Body of pancreas (tissue), 4 donors: ENCODE measurements at regions not wholly inside any gene's neighbourhood (a gene's known extent, or its start where the extent isn't known, plus 50 kb on each side); places are given as distances from the start of the nearest gene placed in this dataset.

Source experiments
- ATAC-seq: fragments of 150-250 bp; one replicate; pipeline ENCODE4 v1.9.1; 2016
- DNase-seq, 4 donors: peaks; one replicate each; pipeline ENCODE4 v3.0.0-alpha.2; 2019
- H3K27ac ChIP-seq, 4 donors: fragments of 200-600 bp; sonication (generic); 1 replicate in 3 of 4; 2 replicates in 1 of 4; pipeline versions ENCODE4 v1.5.1 to v1.6.1; 2016 to 2019; ENCODE audit warnings: mild to moderate bottlenecking in 1 of 4, mixed read lengths in 1 of 4, moderate library complexity in 1 of 4
- H3K27me3 ChIP-seq, 2 donors: fragments of 200-600 bp; sonication (generic); one replicate each; pipeline ENCODE4 v1.6.0; 2016; ENCODE audit warnings: mild to moderate bottlenecking in 1 of 2
- H3K36me3 ChIP-seq, 2 donors: fragments of 200-600 bp; sonication (generic); replicated peaks in 1 of 2; 2 replicates each; pipeline ENCODE4 v1.5.1; 2016; ENCODE audit warnings: low read depth in 2 of 2; ENCODE audit not compliant: insufficient read depth in 1 of 2
- H3K4me1 ChIP-seq: fragments of 200-600 bp; sonication (generic); one replicate; pipeline ENCODE4 v1.6.0; 2016
- H3K4me3 ChIP-seq, 2 donors: fragments of 200-600 bp; sonication (generic); 1 replicate in 1 of 2; 2 replicates in 1 of 2; pipeline ENCODE4 v1.5.1; 2016 to 2019
- H3K9me3 ChIP-seq, 3 donors: fragments of 200-600 bp; sonication (generic); 1 replicate in 2 of 3; 2 replicates in 1 of 3; pipeline ENCODE4 v1.5.1; 2016
- POLR2A ChIP-seq, 3 donors: fragments of 450-650 bp; IDR thresholded peaks; one replicate each; pipeline ENCODE4 v1.6.1; 2016; ENCODE audit warnings: antibody characterized with exemption in 3 of 3, mild to moderate bottlenecking in 2 of 3
- WGBS, 2 donors: methylation state at CpG; one replicate each; pipeline ENCODE4 v1.1.5; 2017; 5-methylcytosine and 5-hydroxymethylcytosine counted together
- intact Hi-C: fragments of 100-400 bp; cut with DNase I; formaldehyde crosslinking; loops from one replicate; pipeline ENCODE4 v1.15.1; 2023
- TF ChIP-seq, protein P1 (sequence below), 7 experiments: fragments of 450-650 bp in 4 of 7; fragments of 200-600 bp in 3 of 7; sonication (generic) in 3 of 7; IDR thresholded peaks; one replicate each; pipeline ENCODE4 v1.5.1; 2016 to 2019; ENCODE audit warnings: antibody characterized with exemption in 7 of 7

DNA sequence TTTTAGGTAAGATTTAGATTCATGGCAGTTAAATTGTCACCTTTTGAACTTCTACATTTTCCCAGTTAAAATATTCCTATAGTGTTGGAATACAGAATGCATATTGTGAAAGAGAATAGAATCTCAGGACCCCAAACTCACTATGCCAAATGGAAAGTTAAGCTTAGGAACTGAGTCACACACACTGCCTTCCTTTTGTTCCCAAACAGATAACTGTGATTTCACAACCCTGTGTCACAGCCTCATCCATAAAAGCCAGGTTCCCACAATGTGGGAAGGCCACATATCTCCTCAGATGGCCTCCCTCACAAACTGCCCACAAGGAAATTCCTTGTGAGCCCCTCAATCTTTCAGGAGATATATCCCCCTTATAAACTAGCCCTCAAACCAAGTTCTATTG is 94.7 kb upstream of the HPF1 start:
- intact Hi-C loops: no loop called here
- no peak for ATAC-seq

DNA sequence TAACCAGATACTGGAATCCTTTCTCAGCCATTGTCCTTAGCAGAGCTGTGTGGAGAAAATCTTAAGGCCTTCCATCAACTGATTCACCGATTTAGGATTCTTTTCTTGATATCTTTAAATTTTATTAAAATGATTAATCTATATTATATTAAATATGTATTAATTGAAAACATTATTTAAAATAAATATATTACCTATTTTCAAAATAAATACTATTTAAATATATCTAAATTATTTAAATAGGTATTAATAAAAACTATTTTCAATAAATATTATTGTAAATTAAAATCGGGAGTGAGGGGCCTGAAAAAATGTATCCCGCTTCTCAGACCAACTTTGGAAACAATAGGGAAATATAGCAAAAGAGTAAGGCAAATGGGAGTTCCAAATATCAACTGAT is 94.0 kb upstream of the HPF1 start:
- no peaks in the 10 kb centered on the region for H3K9me3 ChIP-seq
- H3K4me3 ChIP-seq: no peak overlapping the region
- no peak for ATAC-seq
- H3K27ac ChIP-seq: no peak overlapping the region
- intact Hi-C loops: no loop called here
- no peak for TF ChIP-seq POLR2A (IDR thresholded peaks at IDR 0.05)
- TF ChIP-seq, protein P1, sequence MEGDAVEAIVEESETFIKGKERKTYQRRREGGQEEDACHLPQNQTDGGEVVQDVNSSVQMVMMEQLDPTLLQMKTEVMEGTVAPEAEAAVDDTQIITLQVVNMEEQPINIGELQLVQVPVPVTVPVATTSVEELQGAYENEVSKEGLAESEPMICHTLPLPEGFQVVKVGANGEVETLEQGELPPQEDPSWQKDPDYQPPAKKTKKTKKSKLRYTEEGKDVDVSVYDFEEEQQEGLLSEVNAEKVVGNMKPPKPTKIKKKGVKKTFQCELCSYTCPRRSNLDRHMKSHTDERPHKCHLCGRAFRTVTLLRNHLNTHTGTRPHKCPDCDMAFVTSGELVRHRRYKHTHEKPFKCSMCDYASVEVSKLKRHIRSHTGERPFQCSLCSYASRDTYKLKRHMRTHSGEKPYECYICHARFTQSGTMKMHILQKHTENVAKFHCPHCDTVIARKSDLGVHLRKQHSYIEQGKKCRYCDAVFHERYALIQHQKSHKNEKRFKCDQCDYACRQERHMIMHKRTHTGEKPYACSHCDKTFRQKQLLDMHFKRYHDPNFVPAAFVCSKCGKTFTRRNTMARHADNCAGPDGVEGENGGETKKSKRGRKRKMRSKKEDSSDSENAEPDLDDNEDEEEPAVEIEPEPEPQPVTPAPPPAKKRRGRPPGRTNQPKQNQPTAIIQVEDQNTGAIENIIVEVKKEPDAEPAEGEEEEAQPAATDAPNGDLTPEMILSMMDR (IDR thresholded peaks at IDR 0.05): no peak
- DNase-seq: no peak
- no peaks in the 10 kb centered on the region for H3K36me3 ChIP-seq
- H3K27me3 ChIP-seq: no peaks in the 10 kb centered on the region
- WGBS, 2 donors: 84 to 90% methylated on average over 3 of the region's 3 CpGs
- H3K4me1 ChIP-seq: no peaks in the 10 kb centered on the region

More for the DNA sequence above, 94.7 kb upstream of the HPF1 start:
- Histone ChIP-seq H3K4me3 (no peak overlapping the region), H3K4me1 (no peaks in the 10 kb centered on the region), H3K36me3 (no peaks in the 10 kb centered on the region), H3K9me3 (no peaks in the 10 kb centered on the region), H3K27ac (no peak overlapping the region), H3K27me3 (no peaks in the 10 kb centered on the region)
- DNase-seq: no peak
- TF ChIP-seq, protein P1 (IDR thresholded peaks at IDR 0.05): no peak
- TF ChIP-seq POLR2A (IDR thresholded peaks at IDR 0.05): no peak

DNA sequence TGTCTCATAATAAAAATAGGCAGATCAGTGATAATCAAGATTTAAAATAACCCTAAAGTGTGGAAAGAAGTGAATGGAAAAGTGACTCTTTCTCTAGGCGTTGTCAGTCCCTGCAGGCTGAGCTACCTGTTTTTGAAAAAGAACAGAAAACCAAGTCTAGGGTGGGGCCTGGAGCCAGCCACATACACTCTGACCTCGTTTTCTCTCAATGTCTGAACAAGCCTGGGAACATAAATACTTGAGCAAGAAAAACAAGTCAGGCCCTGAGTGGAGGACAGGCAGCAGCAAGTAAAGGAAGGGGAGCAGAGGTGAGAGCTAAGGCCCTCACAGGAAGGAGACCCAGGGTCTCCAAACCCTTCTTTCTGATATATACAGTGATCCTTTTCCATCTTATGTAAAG is 91.7 kb upstream of the HPF1 start:
- no peaks in the 10 kb centered on the region for H3K36me3 ChIP-seq
- DNase-seq (no peak), ATAC-seq (no peak)
- no peaks in the 10 kb centered on the region for H3K27me3 ChIP-seq
- H3K27ac ChIP-seq: no peak overlapping the region
- intact Hi-C loops: no loop called here
- no peak for TF ChIP-seq POLR2A (IDR thresholded peaks at IDR 0.05)
- TF ChIP-seq, protein P1 (IDR thresholded peaks at IDR 0.05): no peak
- no peaks in the 10 kb centered on the region for H3K4me1 ChIP-seq
- no peaks in the 10 kb centered on the region for H3K9me3 ChIP-seq
- WGBS, 2 donors: 46 to 48% methylated on average over 2 of the region's 2 CpGs
- no peak overlapping the region for H3K4me3 ChIP-seq

DNA sequence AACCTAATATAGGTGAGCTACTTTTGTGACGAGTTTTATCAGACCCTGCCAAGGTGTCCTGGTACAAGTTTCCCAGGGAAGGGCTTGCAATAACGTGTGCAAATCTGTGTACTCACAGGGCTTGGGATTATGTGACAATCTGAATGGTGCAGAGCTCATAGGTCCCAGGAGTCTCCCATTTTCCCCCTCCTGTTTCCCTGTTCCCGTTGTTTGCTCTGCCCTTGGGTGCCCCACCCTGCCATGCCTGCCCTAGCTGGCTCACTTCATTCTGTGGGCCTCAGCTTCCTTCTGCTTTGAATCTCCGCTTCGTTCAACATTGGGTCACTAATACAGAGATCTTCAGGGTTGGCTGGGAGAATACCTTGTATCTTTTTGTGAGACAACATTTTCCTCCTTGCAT is 90.3 kb upstream of the HPF1 start:
- WGBS, 2 donors: 47 to 55% methylated on average over 5 of the region's 5 CpGs
- intact Hi-C loops: no loop called here
- DNase-seq (no peak), ATAC-seq (no peak)
- Histone ChIP-seq H3K27me3 (no peaks in the 10 kb centered on the region), H3K27ac (no peak overlapping the region), H3K36me3 (no peaks in the 10 kb centered on the region), H3K4me1 (no peaks in the 10 kb centered on the region), H3K9me3 (no peaks in the 10 kb centered on the region), H3K4me3 (no peak overlapping the region)
- TF ChIP-seq, protein P1 (IDR thresholded peaks at IDR 0.05): no peak
- TF ChIP-seq POLR2A (IDR thresholded peaks at IDR 0.05): no peak

DNA sequence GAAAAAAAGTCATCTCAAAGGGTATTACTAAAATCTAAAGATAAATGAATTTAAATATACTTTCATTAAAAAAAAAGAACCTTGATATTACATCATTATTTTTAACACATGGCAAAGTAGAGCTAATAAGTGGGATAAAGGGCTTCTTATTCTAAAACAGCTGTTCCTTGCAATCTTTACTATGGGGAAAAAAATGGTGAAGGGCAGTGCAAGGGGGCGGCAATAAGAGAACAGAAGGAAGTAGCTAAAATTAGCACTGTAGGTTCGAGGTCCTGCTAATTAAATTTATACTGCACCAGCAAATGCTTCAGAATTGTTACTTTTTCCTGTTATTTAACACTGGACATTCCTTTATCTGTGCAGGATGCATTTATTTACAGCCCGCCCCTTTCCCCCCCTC is 89.4 kb upstream of the HPF1 start:
- Histone ChIP-seq H3K4me1 (no peaks in the 10 kb centered on the region), H3K4me3 (no peak overlapping the region), H3K9me3 (no peaks in the 10 kb centered on the region), H3K27ac (no peak overlapping the region), H3K36me3 (no peaks in the 10 kb centered on the region), H3K27me3 (no peaks in the 10 kb centered on the region)
- intact Hi-C loops: no loop called here
- TF ChIP-seq POLR2A (IDR thresholded peaks at IDR 0.05): no peak
- TF ChIP-seq, protein P1 (IDR thresholded peaks at IDR 0.05): no peak
- no peak for DNase-seq
- WGBS, 2 donors: 48 to 51% methylated on average over 3 of the region's 3 CpGs
- ATAC-seq: no peak
